ENCODE measurements at regions not wholly inside any gene's neighbourhood (a gene's known extent, or its start where the extent isn't known, plus 50 kb on each side); places are given as distances from the start of the nearest gene placed in this dataset.
"Not testable (repeated sequence)": the region's sequence is repeated elsewhere in the genome, so short reads cannot be mapped to it uniquely, and the experiment has no call there.

DNA sequence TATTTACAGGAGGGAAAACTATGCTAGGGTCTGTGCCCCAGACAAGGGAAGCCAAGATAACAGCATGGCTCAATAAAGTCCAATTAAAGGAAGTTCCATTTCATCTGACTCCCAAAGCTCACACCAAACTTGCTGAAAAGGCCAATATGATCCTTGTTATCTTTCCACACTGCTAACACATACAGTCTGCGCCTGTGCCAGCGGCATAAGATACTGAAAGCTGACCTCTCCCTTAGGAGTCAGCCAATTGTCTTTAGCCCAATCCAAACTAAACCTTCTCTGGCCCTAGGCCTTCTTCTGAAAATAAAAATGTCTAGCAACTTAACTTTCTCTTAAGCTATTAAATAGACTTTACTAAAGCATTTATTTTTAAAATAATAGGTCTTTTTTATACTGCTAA, 179.0 kb upstream of the PLD5 start:
- DNase-seq (ENCODE audit: low spot score) (no peak), ATAC-seq (ENCODE audit: low FRiP score) (no peak)
- TF ChIP-seq, protein P1, sequence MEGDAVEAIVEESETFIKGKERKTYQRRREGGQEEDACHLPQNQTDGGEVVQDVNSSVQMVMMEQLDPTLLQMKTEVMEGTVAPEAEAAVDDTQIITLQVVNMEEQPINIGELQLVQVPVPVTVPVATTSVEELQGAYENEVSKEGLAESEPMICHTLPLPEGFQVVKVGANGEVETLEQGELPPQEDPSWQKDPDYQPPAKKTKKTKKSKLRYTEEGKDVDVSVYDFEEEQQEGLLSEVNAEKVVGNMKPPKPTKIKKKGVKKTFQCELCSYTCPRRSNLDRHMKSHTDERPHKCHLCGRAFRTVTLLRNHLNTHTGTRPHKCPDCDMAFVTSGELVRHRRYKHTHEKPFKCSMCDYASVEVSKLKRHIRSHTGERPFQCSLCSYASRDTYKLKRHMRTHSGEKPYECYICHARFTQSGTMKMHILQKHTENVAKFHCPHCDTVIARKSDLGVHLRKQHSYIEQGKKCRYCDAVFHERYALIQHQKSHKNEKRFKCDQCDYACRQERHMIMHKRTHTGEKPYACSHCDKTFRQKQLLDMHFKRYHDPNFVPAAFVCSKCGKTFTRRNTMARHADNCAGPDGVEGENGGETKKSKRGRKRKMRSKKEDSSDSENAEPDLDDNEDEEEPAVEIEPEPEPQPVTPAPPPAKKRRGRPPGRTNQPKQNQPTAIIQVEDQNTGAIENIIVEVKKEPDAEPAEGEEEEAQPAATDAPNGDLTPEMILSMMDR (IDR thresholded peaks at IDR 0.05), result no peak

DNA sequence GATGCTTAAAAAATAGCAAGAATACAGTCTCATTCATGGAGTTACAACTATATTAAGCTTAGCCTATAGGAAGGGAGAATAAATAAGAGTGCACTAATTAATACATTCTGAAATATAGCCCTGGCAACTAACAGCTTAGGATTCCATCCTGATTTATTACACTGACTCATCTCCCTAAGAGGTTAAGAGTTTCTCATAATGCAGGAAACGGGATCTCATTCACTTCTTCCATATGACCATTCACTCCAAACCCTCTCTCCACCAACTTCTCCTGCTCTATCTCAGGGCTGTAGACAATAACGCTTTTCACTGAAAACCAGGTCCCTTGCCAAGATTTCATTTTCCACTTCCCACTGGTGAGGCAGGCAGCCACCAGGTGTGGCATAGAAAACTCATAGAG, 168.5 kb upstream of the PLD5 start:
- ATAC-seq (ENCODE audit: low FRiP score), result no peak
- DNase-seq (ENCODE audit: low spot score), result no peak
- TF ChIP-seq, protein P1 (IDR thresholded peaks at IDR 0.05), result no peak

DNA sequence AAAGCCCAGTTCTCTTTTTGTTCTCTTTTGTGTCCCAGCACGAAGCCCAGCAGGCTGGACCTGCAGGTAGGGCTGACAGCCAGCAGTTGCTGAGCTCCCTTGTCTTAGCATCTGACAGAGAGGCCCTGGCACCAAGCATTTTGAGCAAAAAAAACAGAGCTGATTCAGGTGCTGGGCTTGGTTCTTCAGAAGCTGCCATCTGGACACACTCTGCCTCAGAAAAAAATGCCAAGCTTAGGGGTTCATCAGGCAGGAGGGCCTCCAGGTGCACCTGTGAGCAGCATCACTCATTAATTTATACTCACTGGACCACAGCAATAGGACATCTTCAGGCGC, 167.1 kb upstream of the PLD5 start:
- no peak for DNase-seq (ENCODE audit: low spot score)
- TF ChIP-seq, protein P1 (IDR thresholded peaks at IDR 0.05), result no peak
- ATAC-seq (ENCODE audit: low FRiP score), result no peak

DNA sequence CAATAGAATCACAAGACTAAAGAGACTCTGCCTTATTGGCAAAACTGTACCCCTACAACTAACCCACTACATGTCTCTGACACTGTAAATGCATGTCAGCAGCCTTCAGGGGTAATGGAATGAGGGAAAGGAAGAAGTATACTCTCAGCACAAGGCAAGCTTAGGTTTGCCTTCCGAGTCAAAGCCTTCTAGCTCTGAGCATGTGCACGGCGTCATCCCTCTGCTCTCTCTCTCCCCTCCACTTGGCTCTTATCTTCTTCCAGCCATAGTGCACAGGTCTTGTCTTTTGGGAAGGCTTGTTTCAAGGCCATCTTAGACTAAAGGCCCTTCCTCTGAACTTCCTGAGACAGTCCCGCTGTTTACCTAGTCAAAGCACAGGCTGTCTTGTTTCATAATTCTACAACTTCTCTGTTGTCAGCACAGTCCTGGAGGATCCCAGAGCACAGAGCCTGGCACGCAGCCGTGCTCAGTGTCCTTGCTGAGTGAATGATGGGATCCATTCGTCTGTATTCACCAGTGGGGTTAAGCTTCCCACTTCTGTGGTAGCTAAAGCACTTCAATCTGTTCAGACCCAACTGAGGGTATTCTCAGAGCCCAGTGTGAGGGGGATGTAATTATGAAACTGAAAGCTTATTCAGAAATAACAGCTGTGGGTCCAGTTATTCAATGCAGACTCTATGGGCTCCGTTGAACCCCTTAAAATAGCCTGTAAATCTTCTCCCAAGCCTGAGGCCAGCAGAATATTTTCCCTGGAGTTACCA, 166.5 kb upstream of the PLD5 start:
- TF ChIP-seq, protein P1 (IDR thresholded peaks at IDR 0.05), result no peak
- DNase-seq (ENCODE audit: low spot score) (no peak), ATAC-seq (ENCODE audit: low FRiP score) (no peak)

- ATAC-seq (ENCODE audit: low FRiP score) (no peak), DNase-seq (ENCODE audit: low spot score) (no peak)
- TF ChIP-seq, protein P1 (IDR thresholded peaks at IDR 0.05), result no peak
These were observed 164.9 kb upstream of the PLD5 start for GRCh38 chr1:242689378-242689777.

GRCh38 chr1:242674951-242675645, 150.6 kb upstream of the PLD5 start:
- TF ChIP-seq, protein P1 (IDR thresholded peaks at IDR 0.05), result no peak
- no peak for ATAC-seq (ENCODE audit: low FRiP score)

DNA sequence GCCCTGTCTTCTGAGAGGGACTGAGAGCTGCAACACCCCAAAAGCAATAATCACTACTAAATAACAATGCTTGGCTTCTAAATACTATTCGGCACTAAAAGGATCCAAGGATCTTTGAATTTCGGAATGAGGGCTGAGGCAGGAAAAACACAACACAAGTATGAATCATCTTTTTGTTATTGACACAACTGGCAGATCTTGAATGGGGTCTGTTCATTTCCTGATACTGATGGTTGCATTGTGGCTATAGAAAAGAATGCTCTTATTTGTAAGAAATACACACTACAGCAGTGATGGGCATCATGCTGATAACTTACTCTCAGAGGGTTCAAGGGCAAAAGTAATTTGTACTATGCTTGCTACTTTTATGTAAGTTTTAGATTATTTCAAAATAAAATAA, 149.2 kb upstream of the PLD5 start:
- ATAC-seq (ENCODE audit: low FRiP score), result no peak
- no peak for DNase-seq (ENCODE audit: low spot score)
- TF ChIP-seq, protein P1 (IDR thresholded peaks at IDR 0.05), result no peak

More at GRCh38 chr1:242674951-242675645, 150.6 kb upstream of the PLD5 start:
- DNase-seq (ENCODE audit: low spot score), result no peak

- not testable (repeated sequence) for ATAC-seq (ENCODE audit: low FRiP score); DNase-seq (ENCODE audit: low spot score)
These were observed 148.7 kb upstream of the PLD5 start for GRCh38 chr1:242673165-242673564.

Measured in omental fat pad (tissue), 3 donors.